ENCODE measurements at regions not wholly inside any gene's neighbourhood (a gene's known extent, or its start where the extent isn't known, plus 50 kb on each side); places are given as distances from the start of the nearest gene placed in this dataset.

DNA sequence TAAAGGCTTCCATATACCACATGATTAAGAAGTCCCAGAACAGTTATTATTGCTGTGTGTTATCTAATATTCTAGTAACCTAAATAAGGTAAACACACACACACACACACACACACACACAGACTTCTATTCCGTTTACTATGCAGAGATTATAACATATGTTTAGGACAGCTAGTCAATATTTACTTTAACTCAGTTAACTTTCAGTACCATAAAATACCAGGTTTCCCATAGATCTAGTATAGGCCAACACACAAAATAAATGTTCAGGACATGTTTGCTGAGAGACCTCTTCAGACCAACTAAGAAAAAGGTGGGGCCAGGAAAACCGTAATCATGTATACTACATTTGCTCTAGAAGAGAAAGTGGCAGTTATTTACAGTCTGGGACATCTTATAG, 365.5 kb downstream of the KLHL13 start:
- no peak overlapping the region for H3K4me3 Mint-ChIP-seq
- H3K27ac Mint-ChIP-seq: no peak overlapping the region

GRCh38 chrX:117744958-117745357, 371.7 kb downstream of the KLHL13 start:
- Mint-ChIP-seq H3K27me3 (no peaks in the 10 kb centered on the region), H3K27ac (no peak overlapping the region), H3K9me3 (no peaks in the 10 kb centered on the region), H3K4me1 (no peaks in the 10 kb centered on the region), H3K4me3 (no peak overlapping the region), H3K36me3 (ENCODE audit: low read depth) (no peaks in the 10 kb centered on the region)
- no peak for DNase-seq
- ChIA-PET CTCF (no interaction called here), POLR2A (no interaction called here)

More for the DNA sequence above, 365.5 kb downstream of the KLHL13 start:
- no peaks in the 10 kb centered on the region for H3K4me1 Mint-ChIP-seq
- H3K27me3 Mint-ChIP-seq: no peaks in the 10 kb centered on the region
- no peaks in the 10 kb centered on the region for H3K9me3 Mint-ChIP-seq
- H3K36me3 Mint-ChIP-seq (ENCODE audit: low read depth): no peaks in the 10 kb centered on the region
- CTCF ChIA-PET: no interaction called here
- POLR2A ChIA-PET: no interaction called here
- DNase-seq: no peak

- no peaks in the 10 kb centered on the region for H3K27me3 Mint-ChIP-seq
- CTCF ChIA-PET: interaction anchor here (1.4 kb wide), 1 partner anchor 9 kb away, joined by 4 read pairs; no protein-coding TSS in a partner anchor
- no peaks in the 10 kb centered on the region for H3K36me3 Mint-ChIP-seq (ENCODE audit: low read depth)
- H3K4me1 Mint-ChIP-seq: no peaks in the 10 kb centered on the region
- H3K4me3 Mint-ChIP-seq: no peak overlapping the region
- POLR2A ChIA-PET: no interaction called here
- no peak for DNase-seq
- no peaks in the 10 kb centered on the region for H3K9me3 Mint-ChIP-seq
- no peak overlapping the region for H3K27ac Mint-ChIP-seq
Observed at GRCh38 chrX:117743469-117744251, 372.9 kb downstream of the KLHL13 start.

DNA sequence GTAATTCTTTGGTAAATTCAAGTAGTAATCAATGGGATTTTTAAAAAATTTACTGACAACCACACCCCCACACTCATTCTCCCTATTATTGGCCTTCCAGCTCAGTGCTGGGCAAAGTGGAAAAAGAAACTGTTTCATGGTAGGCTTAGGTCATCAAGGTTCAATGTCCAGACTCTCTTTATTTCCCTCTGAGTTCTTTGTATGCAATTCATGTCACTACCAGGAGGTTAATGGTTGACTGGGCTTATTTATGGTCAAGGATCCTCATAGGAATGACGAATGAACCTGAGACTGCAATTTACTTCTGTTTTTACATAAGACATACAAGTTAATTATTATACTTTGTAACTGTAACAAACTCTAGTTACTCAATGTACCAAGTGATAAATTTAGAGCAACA, 403.2 kb downstream of the KLHL13 start:
- POLR2A ChIA-PET: no interaction called here
- no peak overlapping the region for H3K27ac Mint-ChIP-seq
- DNase-seq: no peak
- CTCF ChIA-PET: interaction anchor here (0.7 kb wide), 1 partner anchor 53 kb away, joined by 3 read pairs; no protein-coding TSS in a partner anchor
- no peaks in the 10 kb centered on the region for H3K27me3 Mint-ChIP-seq
- no peaks in the 10 kb centered on the region for H3K4me1 Mint-ChIP-seq
- no peaks in the 10 kb centered on the region for H3K9me3 Mint-ChIP-seq
- H3K36me3 Mint-ChIP-seq (ENCODE audit: low read depth): no peaks in the 10 kb centered on the region
- no peak overlapping the region for H3K4me3 Mint-ChIP-seq

- Mint-ChIP-seq H3K27ac (no peak overlapping the region), H3K9me3 (no peaks in the 10 kb centered on the region), H3K4me3 (no peak overlapping the region), H3K36me3 (ENCODE audit: low read depth) (no peaks in the 10 kb centered on the region), H3K4me1 (no peaks in the 10 kb centered on the region), H3K27me3 (no peaks in the 10 kb centered on the region)
- ChIA-PET POLR2A (no interaction called here), CTCF (no interaction called here)
- no peak for DNase-seq
Observed at GRCh38 chrX:117711782-117712181, 404.8 kb downstream of the KLHL13 start.

DNA sequence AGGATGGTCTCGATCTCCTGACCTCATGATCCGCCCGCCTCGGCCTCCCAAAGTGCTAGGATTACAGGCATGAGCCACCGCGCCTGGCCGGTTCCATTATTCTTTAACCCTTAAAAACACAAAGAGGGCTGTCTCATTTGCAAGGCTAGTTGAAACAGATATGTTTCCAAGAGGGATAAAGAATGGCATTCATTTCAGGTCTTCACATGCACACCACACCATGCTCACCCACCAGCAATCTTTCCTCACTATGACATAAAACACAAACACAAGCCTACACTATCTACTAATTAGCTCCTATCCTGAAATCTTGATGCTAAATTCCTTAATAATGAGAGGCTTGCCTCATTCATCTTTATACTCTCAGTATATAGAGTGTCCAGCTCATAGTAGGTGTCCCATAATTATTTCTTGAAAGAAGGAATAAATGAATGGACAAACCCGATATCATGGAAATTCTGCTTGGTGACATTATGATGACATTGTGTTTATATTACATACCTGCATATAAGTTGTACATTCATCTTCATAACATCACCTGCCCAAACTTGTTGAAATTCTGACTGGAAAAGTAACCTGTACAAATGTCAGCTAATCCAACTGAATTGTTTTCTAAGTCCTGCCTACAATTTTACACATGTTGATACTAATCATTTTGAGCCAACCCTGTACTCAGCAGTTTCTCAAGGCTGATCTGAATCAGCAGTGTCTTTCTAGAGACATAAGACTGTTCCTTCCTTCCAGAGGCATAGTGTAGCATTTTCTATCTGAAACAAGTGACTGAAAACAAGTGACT, 408.5 kb downstream of the KLHL13 start:
- H3K4me1 Mint-ChIP-seq: no peaks in the 10 kb centered on the region
- H3K4me3 Mint-ChIP-seq: no peak overlapping the region
- ChIA-PET CTCF (no interaction called here), POLR2A (no interaction called here)
- no peaks in the 10 kb centered on the region for H3K27me3 Mint-ChIP-seq
- no peaks in the 10 kb centered on the region for H3K9me3 Mint-ChIP-seq
- no peak for DNase-seq
- H3K36me3 Mint-ChIP-seq (ENCODE audit: low read depth): no peaks in the 10 kb centered on the region
- no peak overlapping the region for H3K27ac Mint-ChIP-seq

DNA sequence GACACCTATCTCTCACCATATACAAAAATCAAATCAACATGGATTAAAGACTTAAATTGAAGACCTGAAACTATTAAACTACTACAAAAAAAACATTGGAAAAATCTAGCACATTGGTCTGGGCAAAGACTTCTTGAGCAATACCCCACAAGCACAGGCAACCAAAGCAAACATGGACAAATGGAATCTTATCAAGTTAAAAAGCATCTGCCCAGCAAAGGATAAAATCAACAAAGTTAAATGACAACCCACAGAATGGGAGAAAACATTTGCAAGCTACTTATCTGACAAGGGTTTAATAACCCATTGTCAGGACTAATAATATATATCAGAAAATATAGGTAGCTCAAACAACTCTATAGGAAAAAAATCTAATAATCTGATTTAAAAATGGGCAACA, 415.6 kb downstream of the KLHL13 start:
- no peak for DNase-seq
- Mint-ChIP-seq H3K27ac (no peak overlapping the region), H3K4me1 (no peaks in the 10 kb centered on the region), H3K9me3 (no peaks in the 10 kb centered on the region), H3K27me3 (no peaks in the 10 kb centered on the region), H3K36me3 (ENCODE audit: low read depth) (no peaks in the 10 kb centered on the region), H3K4me3 (no peak overlapping the region)
- CTCF ChIA-PET: no interaction called here
- POLR2A ChIA-PET: no interaction called here

DNA sequence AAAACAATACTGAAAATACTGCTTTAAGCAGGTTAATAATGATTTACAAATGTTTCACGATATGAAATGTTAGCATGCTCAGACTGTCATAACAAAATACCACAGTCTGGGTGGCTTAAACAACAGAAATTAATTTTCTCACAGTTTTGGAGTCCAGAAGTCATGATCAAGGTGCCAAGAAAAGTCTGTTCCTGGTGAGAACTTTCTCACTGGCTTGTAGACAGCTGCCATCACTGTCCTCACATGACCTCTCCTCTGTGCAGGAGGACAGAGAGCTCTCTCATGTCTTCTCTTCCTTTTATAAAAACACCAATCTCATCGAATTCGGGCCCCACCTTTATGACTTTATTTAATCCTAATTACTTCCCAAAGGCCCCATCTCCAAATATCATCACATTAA, 426.7 kb downstream of the KLHL13 start:
- ChIA-PET POLR2A (no interaction called here), CTCF (no interaction called here)
- no peak overlapping the region for H3K27ac Mint-ChIP-seq
- no peaks in the 10 kb centered on the region for H3K36me3 Mint-ChIP-seq (ENCODE audit: low read depth)
- no peak overlapping the region for H3K4me3 Mint-ChIP-seq
- H3K27me3 Mint-ChIP-seq: no peaks in the 10 kb centered on the region
- no peaks in the 10 kb centered on the region for H3K4me1 Mint-ChIP-seq
- no peaks in the 10 kb centered on the region for H3K9me3 Mint-ChIP-seq
- DNase-seq: no peak

- CTCF ChIA-PET: no interaction called here
- Mint-ChIP-seq H3K9me3 (no peaks in the 10 kb centered on the region), H3K36me3 (ENCODE audit: low read depth) (no peaks in the 10 kb centered on the region)
Observed at GRCh38 chrX:117680286-117680685, 436.3 kb downstream of the KLHL13 start.

GRCh38 chrX:117653396-117653795, 463.2 kb downstream of the KLHL13 start:
- Mint-ChIP-seq H3K27me3 (no peaks in the 10 kb centered on the region), H3K9me3 (no peaks in the 10 kb centered on the region), H3K4me1 (no peaks in the 10 kb centered on the region), H3K36me3 (ENCODE audit: low read depth) (no peaks in the 10 kb centered on the region), H3K4me3 (no peak overlapping the region), H3K27ac (no peak overlapping the region)
- ChIA-PET POLR2A (no interaction called here), CTCF (no interaction called here)
- no peak for DNase-seq

More at GRCh38 chrX:117680286-117680685, 436.3 kb downstream of the KLHL13 start:
- Mint-ChIP-seq H3K27me3 (no peaks in the 10 kb centered on the region), H3K4me3 (no peak overlapping the region), H3K4me1 (no peaks in the 10 kb centered on the region), H3K27ac (no peak overlapping the region)
- POLR2A ChIA-PET: no interaction called here
- no peak for DNase-seq

DNA sequence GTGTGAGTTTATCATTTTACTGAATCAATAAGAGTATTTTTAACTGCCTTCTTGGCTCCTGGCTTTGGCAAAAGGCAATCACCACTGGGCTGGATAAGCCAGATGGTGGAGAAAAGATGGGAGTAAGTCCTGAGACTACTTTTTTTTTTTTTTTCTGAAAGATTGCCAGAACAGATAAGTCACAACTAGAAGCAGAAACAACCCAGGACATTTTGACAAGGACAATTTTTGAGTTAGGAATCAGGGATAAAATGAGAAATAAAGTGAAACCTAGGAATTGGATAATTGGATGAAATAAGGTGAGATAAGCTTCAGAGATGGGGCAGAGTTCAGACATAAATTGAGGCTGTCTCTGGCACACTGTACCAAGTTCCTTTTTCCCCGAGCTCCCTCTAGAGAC, 471.0 kb downstream of the KLHL13 start:
- no peaks in the 10 kb centered on the region for H3K4me1 Mint-ChIP-seq
- no peaks in the 10 kb centered on the region for H3K9me3 Mint-ChIP-seq
- no peak overlapping the region for H3K27ac Mint-ChIP-seq
- no peak for DNase-seq
- ChIA-PET CTCF (no interaction called here), POLR2A (no interaction called here)
- no peak overlapping the region for H3K4me3 Mint-ChIP-seq
- H3K27me3 Mint-ChIP-seq: no peaks in the 10 kb centered on the region
- H3K36me3 Mint-ChIP-seq (ENCODE audit: low read depth): no peaks in the 10 kb centered on the region

DNA sequence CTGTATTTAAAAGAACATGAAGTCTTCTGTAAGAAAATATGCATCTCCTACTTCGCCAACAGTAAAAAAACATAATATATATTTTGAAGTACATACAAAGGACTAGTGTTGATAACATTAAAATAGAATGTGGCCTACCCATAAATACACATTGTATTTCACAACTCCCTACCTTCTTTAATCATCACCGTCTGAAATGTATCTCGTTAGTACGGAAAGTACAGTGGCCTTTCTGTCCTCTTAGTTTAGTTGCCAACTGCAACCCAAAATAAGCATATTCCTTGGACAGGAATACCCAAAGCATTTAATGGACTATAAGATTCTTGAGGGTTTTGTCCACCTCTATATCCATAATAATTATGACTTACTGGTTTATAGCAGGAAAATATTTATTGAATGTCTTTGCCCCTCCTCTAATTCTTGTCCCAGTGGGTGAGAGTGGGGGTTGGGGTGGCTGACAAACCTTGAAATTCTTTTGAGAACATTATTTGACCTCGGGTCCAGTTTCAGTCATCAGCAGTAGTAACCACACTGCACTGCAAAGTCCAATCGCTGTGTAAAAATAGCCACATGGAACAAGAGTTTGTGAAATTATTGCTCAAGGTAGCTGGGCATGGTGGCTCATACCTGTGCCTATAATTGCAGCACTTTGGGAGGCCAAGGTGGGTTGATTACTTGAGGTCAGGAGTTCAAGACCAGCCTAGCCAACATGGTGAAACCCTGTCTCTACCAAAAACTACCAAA, 474.5 kb downstream of the KLHL13 start:
- H3K27ac Mint-ChIP-seq: no peak overlapping the region
- H3K4me1 Mint-ChIP-seq: no peaks in the 10 kb centered on the region
- POLR2A ChIA-PET: no interaction called here
- H3K27me3 Mint-ChIP-seq: no peaks in the 10 kb centered on the region
- H3K9me3 Mint-ChIP-seq: no peaks in the 10 kb centered on the region
- CTCF ChIA-PET: no interaction called here
- no peak for DNase-seq
- H3K36me3 Mint-ChIP-seq (ENCODE audit: low read depth): no peaks in the 10 kb centered on the region
- no peak overlapping the region for H3K4me3 Mint-ChIP-seq

DNA sequence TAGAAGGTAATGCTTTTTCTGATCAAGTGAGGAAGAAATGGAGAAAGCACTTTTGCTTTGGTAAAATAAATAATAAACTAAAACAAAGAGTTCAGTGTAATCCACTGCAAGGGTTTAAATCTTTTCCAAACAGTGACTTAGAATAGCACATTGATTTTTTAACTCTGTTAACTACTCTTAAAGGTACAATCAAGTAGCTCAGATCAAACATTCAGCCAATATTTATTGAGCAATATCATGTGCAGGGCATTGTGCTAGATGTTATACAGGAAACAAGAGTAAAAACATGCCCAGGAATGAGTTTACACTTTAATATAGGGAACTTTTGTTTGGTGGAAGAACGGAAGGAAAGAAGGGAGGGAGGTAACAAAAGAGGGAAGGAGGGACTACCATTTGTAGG, 479.8 kb downstream of the KLHL13 start:
- Mint-ChIP-seq H3K27ac (no peak overlapping the region), H3K27me3 (no peaks in the 10 kb centered on the region), H3K4me1 (no peaks in the 10 kb centered on the region), H3K9me3 (no peaks in the 10 kb centered on the region), H3K36me3 (ENCODE audit: low read depth) (no peaks in the 10 kb centered on the region), H3K4me3 (no peak overlapping the region)
- CTCF ChIA-PET: no interaction called here
- no peak for DNase-seq
- POLR2A ChIA-PET: no interaction called here

Measured in activated CD4-positive, alpha-beta T cell treated with anti-CD3 and anti-CD28 coated beads, Interleukin-2, amount 10 ng/mL, durations not matched to agents 7 days and 5 days (primary cell).